Activated naive CD8-positive, alpha-beta T cell treated with anti-CD3 and anti-CD28 coated beads, Interleukin-2, amount 50 U/mL, for 16 hours (primary cell): ENCODE measurements at regions not wholly inside any gene's neighbourhood (a gene's known extent, or its start where the extent isn't known, plus 50 kb on each side); places are given as distances from the start of the nearest gene placed in this dataset.

ENCODE experiments used
- DNase-seq: peaks from one replicate; pipeline ENCODE4 v3.0.0-alpha.2; 2020; ENCODE audit warnings: low read depth, low spot score

DNA sequence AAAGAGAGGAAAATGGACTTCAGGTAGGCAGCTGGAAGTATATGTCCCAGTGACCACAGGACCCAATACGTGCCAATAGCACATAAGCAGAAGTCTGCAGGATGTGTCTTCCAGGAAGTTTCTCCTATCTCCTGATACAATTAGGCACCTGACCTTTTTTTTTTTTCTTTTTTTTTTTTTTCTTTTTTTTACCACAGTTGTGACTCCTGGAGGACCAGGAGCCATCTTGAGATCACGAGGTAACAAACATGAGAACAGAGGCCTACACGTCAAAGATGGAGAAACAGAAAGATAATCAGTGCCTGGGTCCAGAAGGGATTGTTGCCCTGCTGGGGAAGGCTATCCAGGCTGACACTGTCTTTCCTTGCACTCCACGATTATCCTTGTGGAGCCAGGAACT lies 312.4 kb upstream of the NEBL start:
- DNase-seq, result no peak

- no peak for DNase-seq
Observed at GRCh38 chr10:21208666-21209316, 311.7 kb upstream of the NEBL start.

DNA sequence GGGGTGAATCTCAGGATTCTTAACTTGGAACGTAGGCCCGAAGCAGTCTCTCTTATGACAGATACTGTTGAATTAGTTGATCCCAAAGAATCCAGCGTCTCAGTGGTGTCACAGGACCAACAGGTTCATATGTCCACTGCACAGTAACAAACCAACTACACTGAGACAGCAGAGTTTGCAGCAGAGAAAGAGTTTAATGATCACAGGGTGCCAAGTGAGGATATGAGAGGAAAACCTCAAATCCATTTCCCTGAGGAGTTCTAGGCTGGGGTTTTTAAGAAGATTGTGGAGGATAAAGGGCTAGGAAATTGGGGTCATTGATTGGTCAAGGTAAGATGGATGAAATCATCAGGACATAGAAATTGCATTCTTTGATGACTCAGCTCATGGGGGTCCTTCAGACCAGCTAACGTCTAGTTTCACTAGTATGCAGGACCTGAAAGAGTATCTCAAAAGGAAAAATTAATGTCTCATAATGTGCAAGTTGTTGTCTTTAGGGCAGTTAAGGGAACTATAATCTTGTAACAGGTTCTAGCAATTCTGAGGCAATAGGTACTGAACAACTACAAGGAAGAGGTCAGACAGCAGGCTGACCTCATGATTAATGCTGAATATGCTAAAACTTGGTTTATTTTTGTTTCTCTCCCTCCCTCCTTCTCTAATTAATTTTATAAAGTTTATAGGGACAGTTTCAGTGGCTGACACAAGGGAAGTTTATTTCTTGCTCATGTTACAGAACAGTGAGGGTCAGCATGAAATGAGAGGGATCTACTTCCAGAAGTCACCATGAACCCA lies 310.9 kb upstream of the NEBL start:
- no peak for DNase-seq

- DNase-seq, result no peak
Observed at GRCh38 chr10:21205328-21205727, 308.2 kb upstream of the NEBL start.

DNA sequence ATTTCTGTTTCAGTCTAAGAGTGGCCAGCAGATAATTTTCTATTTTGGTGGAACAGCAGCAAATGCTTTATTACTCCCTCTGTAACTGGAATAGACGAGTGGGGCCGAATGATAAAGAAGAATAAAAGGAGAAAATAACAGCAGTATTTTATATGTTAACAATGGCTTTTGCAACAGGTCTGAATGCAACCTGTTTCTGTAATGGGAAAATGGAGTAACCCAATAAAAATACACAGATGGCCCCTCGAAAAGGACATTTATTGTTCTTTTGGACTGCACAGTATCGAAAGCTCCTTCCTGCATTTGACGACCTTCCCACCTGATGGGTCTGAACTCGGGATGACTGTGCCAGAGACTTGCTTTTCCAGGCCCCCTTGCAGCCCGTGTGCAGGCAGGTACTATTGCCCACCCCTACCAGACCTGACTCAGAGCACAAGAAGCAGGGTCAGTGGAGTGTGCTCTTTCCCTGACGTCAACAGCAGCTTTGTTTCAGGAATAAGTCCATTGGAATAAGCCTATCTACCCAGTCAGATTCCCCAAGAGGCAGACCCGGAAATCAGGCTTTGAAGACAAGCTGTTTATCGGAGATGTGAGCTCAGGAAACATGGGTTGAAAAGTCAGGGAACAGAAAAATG lies 306.5 kb upstream of the NEBL start:
- DNase-seq, result no peak

DNA sequence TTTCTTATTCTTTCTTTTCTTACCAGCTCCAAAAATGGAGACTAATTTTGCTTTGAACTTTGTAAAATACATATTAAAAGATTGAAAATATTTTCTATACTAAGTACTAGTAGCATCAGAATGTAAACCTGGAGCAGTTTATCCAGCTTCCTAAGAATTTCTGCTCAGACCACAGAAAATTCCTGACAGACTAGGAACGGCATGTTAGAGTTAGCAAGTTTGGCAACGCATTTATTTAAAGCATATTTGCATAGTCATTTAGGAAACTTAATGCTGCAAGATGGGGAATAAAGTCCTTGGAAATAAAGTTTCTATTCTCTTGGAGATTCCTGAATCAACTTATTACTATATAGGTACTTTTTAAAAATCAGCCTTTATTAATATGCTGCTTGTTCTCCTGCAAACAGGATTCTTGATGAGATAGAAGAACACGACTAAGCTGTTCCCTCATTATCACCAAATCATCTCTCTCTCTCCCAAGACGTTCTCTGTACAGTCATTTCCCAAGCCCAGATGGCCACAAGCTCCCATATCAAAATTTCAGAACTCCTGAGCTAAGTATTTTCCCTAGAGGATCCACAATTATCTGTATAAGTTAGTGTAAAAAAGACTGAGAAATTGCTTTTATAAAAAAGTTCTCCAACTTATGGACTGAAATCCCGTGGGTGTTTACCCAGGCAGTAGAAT lies 305.8 kb upstream of the NEBL start:
- no peak for DNase-seq

DNA sequence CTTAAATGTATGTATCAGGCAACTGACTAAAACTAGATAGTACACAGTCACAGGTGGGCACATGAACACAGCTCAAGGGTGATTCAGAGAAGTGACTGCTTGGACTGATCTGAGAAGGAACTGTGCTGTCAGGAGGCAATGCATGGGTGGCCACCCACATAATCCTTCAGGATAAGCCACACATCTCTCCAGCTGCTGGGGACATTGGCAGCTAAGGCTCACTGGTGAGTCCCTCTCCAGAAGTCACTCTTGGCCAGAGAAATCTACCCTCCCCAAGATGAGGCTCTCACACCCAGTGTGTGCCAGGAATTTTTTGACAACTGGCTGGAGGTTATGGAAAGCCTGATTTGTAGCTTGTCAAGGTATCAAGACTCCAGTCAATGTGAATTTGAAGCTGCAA lies 302.4 kb upstream of the NEBL start:
- DNase-seq, result no peak

DNA sequence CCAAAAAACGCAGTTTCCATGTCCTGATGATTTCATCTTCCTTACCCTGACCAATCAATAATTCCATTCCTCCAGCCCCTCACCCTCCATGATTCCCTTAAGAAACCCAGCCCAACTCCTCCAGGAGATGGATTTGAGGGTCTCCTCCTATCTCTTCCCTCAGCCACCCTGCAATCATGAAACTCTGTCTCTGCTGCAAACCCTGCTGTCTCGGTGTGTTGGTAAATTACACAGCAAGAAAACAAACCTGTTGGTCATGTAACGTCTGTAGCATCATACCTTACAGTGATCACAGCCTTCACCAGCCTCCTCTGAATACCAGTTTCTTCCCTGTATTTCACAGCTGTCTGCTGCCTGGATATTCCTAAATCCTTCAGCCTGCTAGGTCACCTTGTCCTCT lies 300.7 kb upstream of the NEBL start:
- DNase-seq, result no peak

DNA sequence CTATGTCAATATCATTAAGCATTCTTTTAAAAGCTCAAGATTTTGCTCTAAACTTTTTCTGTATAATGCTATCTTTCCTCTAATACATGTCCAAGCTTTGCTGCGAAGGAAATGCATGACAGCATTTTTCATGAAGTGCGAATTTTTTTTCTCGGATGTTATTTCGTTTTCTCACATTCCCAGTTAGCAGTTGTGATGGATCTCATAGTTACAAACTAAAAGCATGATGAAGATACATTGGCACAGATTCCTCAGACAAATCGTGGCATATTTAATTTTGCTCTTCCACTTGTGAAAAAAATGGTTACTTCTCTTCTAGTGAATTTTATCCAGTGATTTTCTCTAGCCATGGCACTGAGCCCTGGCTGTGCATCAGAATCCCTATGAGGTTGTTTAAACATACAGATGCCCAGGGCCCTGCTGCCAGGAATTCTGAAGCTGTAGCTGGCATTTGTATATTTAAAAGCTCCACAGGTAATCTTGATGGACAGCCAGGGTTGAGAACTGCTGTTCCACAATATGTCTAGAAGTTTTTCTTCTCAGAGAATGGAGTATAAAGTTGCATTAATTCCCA lies 299.8 kb upstream of the NEBL start:
- no peak for DNase-seq

DNA sequence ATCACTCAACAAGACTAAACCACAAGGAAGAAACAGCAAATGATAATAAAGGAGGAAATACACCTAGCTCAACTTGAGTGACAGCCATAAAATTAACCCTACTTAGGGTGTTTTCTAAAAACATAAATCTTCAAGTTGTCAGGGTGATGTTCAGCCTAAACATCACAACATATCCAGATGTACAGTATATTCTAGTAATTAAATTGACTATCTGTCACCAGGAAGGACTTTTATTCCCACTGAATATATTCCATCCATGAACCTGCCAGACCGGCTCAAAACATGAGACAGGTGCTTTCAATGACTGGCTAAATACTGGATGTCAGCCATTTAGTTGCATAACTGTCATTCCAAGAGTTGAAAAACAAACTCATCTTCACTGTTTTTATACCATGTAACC lies 298.1 kb upstream of the NEBL start:
- no peak for DNase-seq

- no peak for DNase-seq
Observed at GRCh38 chr10:21194510-21194993, 297.4 kb upstream of the NEBL start.

GRCh38 chr10:21193196-21193595 lies 296.1 kb upstream of the NEBL start:
- DNase-seq, result no peak

DNA sequence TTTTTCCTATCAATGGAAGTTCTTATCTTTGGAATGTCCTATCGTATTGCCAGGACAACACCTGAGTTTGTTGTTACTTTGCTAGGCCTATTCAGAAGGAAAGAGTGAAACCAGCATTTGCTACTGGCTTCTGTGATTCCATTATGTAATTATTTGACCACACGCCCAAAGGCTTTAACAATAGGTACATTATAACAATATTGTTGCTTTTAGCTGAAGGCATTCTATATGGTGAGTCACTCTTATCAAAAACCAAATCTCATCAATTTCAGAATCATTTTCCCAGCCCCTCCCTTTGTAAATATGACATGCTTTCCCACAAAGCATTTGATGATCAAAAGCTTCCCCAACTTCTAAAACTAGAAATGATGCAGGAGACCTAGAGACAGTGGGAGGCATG lies 294.4 kb upstream of the NEBL start:
- DNase-seq, result no peak

- DNase-seq, result no peak
Observed at GRCh38 chr10:21184984-21185383, 287.9 kb upstream of the NEBL start.

- DNase-seq, result no peak
Observed at GRCh38 chr10:21184216-21184615, 287.1 kb upstream of the NEBL start.

DNA sequence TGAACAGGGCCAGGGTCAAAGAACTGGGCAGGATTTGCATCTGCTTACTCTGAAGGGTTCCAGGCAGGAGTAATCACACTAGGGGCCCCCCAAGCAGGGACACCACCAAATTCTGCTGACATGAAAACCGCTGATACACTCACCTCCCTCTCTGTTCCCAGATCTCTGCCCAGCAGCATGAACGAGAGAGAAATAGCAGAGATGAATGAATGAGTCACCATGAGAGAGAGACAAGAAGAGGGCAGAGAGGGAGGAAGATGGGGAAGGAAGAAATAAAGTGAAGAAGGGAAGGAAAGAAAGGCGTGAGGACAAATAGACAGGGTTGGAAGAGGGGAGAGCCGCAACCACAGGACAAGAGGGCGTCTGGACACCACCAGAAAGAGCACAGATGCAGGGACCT lies 285.9 kb upstream of the NEBL start:
- no peak for DNase-seq

DNA sequence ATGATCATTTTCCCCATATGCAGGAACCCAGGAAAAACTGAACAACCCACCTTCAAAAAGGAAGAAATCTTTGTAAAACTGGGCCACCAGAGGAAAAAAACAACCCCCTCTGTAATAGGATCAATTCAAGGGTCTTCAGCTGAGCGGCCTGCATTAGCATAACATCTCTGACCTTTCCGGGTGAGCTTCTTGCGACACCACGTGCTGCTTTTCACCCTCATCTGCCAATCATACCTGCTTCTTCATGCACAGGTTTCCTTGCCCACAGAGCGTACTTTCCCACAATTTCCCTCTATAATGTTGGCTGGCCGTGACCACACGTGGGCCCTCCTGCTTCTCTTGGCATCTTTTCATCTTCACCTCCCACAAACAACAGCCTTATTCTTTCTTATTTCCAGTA lies 284.3 kb upstream of the NEBL start:
- no peak for DNase-seq

DNA sequence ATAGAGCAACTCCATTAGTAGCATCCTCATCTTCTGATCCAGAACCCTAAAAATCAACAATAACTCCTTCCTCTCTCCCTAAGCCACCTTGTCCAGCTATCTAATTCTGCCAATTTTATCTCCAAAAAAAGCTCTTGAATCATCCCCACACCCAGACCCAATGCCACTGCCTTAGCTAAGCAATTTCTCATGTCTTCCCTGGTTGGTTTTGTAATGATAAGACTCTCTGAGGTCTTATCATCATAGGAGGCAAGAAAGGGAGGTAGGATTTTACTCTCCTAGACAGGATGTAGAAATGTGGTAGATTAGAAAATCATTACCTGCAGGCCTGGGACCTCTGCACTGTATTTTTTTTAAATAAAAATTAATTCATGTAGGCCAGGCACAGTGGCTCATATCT lies 283.5 kb upstream of the NEBL start:
- no peak for DNase-seq

- no peak for DNase-seq
Observed at GRCh38 chr10:21176934-21177480, 279.9 kb upstream of the NEBL start.

GRCh38 chr10:21175797-21176196 lies 278.7 kb upstream of the NEBL start:
- DNase-seq, result no peak

GRCh38 chr10:21174715-21175495 lies 277.8 kb upstream of the NEBL start:
- DNase-seq, result no peak
